Prostate gland (tissue), 2 donors: ENCODE measurements at regions not wholly inside any gene's neighbourhood (a gene's known extent, or its start where the extent isn't known, plus 50 kb on each side); places are given as distances from the start of the nearest gene placed in this dataset.

Experiments used
- DNase-seq: peaks from one replicate; pipeline ENCODE4 v3.0.0-alpha.2; 2019; ENCODE audit warnings: low spot score
- H3K27ac ChIP-seq, 2 donors: fragments of 200-600 bp; sonication (generic); 2 replicates each; pipeline ENCODE4 v1.5.1; 2017 to 2019
- H3K27me3 ChIP-seq: fragments of 200-600 bp; sonication (generic); replicated peaks from 2 replicates; pipeline ENCODE4 v1.5.1; 2019; ENCODE audit not compliant: insufficient read depth
- H3K36me3 ChIP-seq, 2 donors: fragments of 200-600 bp; sonication (generic); 1 replicate in 1 of 2; 2 replicates in 1 of 2; pipeline versions ENCODE4 v1.5.1 to v1.8.1; 2017 to 2019
- H3K4me1 ChIP-seq: fragments of 200-600 bp; sonication (generic); replicated peaks from 2 replicates; pipeline ENCODE4 v1.5.1; 2019
- H3K4me3 ChIP-seq, 2 donors: fragments of 200-600 bp; sonication (generic); 2 replicates each; pipeline ENCODE4 v1.5.1; 2017 to 2019
- H3K9me3 ChIP-seq: fragments of 200-600 bp; sonication (generic); 2 replicates; pipeline ENCODE4 v1.5.1; 2017
- CTCF ChIP-seq, 4 experiments: fragments of 200-600 bp in 2 of 4; fragments of 450-650 bp in 2 of 4; sonication (generic) in 2 of 4; IDR thresholded peaks; 1 replicate in 3 of 4; 2 replicates in 1 of 4; pipeline ENCODE4 v1.5.1; 2016 to 2019; ENCODE audit warnings: antibody characterized with exemption in 4 of 4, mild to moderate bottlenecking in 2 of 4, moderate library complexity in 2 of 4
- POLR2A ChIP-seq: fragments of 450-650 bp; IDR thresholded peaks from one replicate; pipeline ENCODE4 v1.6.1; 2016; ENCODE audit warnings: antibody characterized with exemption, mild to moderate bottlenecking
- POLR2AphosphoS5 ChIP-seq: sonication (generic); formaldehyde crosslinking; IDR thresholded peaks from one replicate; pipeline ENCODE4 v1.6.1; 2017; ENCODE audit warnings: antibody characterized with exemption
- WGBS: methylation state at CpG from one replicate; pipeline ENCODE4 v1.1.5; 2018; 5-methylcytosine and 5-hydroxymethylcytosine counted together
- intact Hi-C: fragments of 100-400 bp; cut with DNase I; formaldehyde crosslinking; loops from one replicate; pipeline ENCODE4 v1.14.2; 2022

GRCh38 chr6:104256646-104257045 lies 603.1 kb downstream of the HACE1 start:
- Histone ChIP-seq H3K4me3 (no peak overlapping the region), H3K27me3 (no peaks in the 10 kb centered on the region), H3K36me3 (no peaks in the 10 kb centered on the region), H3K4me1 (no peaks in the 10 kb centered on the region), H3K27ac (no peak overlapping the region), H3K9me3 (no peaks in the 10 kb centered on the region)
- TF ChIP-seq POLR2AphosphoS5 (no peak), POLR2A (no peak), CTCF (IDR thresholded peaks at IDR 0.05) (no peak)
- 51% methylated on average over 3 of the region's 3 CpGs for WGBS
- intact Hi-C loops = no loop called here
- DNase-seq = no peak

GRCh38 chr6:104253236-104253635 lies 606.5 kb downstream of the HACE1 start:
- TF ChIP-seq POLR2A = no peak
- TF ChIP-seq POLR2AphosphoS5 = no peak
- no peak for TF ChIP-seq CTCF (IDR thresholded peaks at IDR 0.05)
- H3K36me3 ChIP-seq = no peaks in the 10 kb centered on the region
- H3K27me3 ChIP-seq = no peaks in the 10 kb centered on the region
- DNase-seq = no peak
- H3K4me1 ChIP-seq = no peaks in the 10 kb centered on the region
- no peak overlapping the region for H3K4me3 ChIP-seq
- intact Hi-C loops = no loop called here
- H3K27ac ChIP-seq = no peak overlapping the region
- H3K9me3 ChIP-seq = no peaks in the 10 kb centered on the region
- WGBS = 46% methylated on average over 3 of the region's 3 CpGs

- DNase-seq = no peak
Observed at GRCh38 chr6:104252276-104252675, 607.4 kb downstream of the HACE1 start.

GRCh38 chr6:104251651-104252050 lies 608.1 kb downstream of the HACE1 start:
- DNase-seq = no peak
- Histone ChIP-seq H3K36me3 (no peaks in the 10 kb centered on the region), H3K27me3 (no peaks in the 10 kb centered on the region), H3K4me1 (no peaks in the 10 kb centered on the region), H3K27ac (no peak overlapping the region), H3K9me3 (no peaks in the 10 kb centered on the region), H3K4me3 (no peak overlapping the region)
- 100% methylated on average over 2 of the region's 2 CpGs for WGBS
- TF ChIP-seq CTCF (IDR thresholded peaks at IDR 0.05) = no peak
- TF ChIP-seq POLR2AphosphoS5 = no peak
- no peak for TF ChIP-seq POLR2A
- intact Hi-C loops = no loop called here

More at GRCh38 chr6:104252276-104252675, 607.4 kb downstream of the HACE1 start:
- H3K27ac ChIP-seq = no peak overlapping the region
- no peaks in the 10 kb centered on the region for H3K4me1 ChIP-seq
- H3K4me3 ChIP-seq = no peak overlapping the region
- intact Hi-C loops = no loop called here
- no peaks in the 10 kb centered on the region for H3K36me3 ChIP-seq
- H3K27me3 ChIP-seq = no peaks in the 10 kb centered on the region
- TF ChIP-seq POLR2A = no peak
- TF ChIP-seq POLR2AphosphoS5 = no peak
- no peak for TF ChIP-seq CTCF (IDR thresholded peaks at IDR 0.05)
- H3K9me3 ChIP-seq = no peaks in the 10 kb centered on the region

- Histone ChIP-seq H3K27me3 (no peaks in the 10 kb centered on the region), H3K9me3 (no peaks in the 10 kb centered on the region), H3K4me3 (no peak overlapping the region), H3K36me3 (no peaks in the 10 kb centered on the region), H3K4me1 (no peaks in the 10 kb centered on the region), H3K27ac (no peak overlapping the region)
- 75% methylated on average over 2 of the region's 2 CpGs for WGBS
- intact Hi-C loops = no loop called here
- TF ChIP-seq POLR2A (no peak), POLR2AphosphoS5 (no peak)
- no peak for DNase-seq
Observed at GRCh38 chr6:104240865-104241264, 618.9 kb downstream of the HACE1 start.
